MM.1S (cell line): ENCODE measurements at regions not wholly inside any gene's neighbourhood (a gene's known extent, or its start where the extent isn't known, plus 50 kb on each side); places are given as distances from the start of the nearest gene placed in this dataset.

Source experiments
- DNase-seq: peaks from one replicate; pipeline ENCODE4 v3.0.0-alpha.2; 2015
- H2AFZ ChIP-seq: fragments of 300-600 bp; sonication (generic); 2 replicates; pipeline ENCODE4 v1.6.0; 2016; ENCODE audit warnings: antibody characterized with exemption, low read length
- H3F3A ChIP-seq: fragments of 300-600 bp; sonication (generic); 2 replicates; pipeline ENCODE4 v1.6.1; 2016; ENCODE audit warnings: mild to moderate bottlenecking, antibody characterized with exemption, low read length, moderate library complexity, mixed read lengths; ENCODE audit not compliant: insufficient read depth
- H3K27ac ChIP-seq: fragments of 300-600 bp; sonication (generic); 2 replicates; pipeline ENCODE4 v1.5.1; 2016; ENCODE audit warnings: mild to moderate bottlenecking, low read length
- H3K27me3 ChIP-seq: fragments of 300-600 bp; sonication (generic); replicated peaks from 2 replicates; pipeline ENCODE4 v1.6.0; 2016; ENCODE audit warnings: low read length; ENCODE audit not compliant: insufficient read depth
- H3K36me3 ChIP-seq: fragments of 300-600 bp; sonication (generic); replicated peaks from 2 replicates; pipeline ENCODE4 v1.6.1; 2016; ENCODE audit warnings: mild to moderate bottlenecking, low read length, mixed read lengths; ENCODE audit not compliant: insufficient read depth
- H3K4me1 ChIP-seq: fragments of 300-600 bp; sonication (generic); 2 replicates; pipeline ENCODE4 v1.6.1; 2016; ENCODE audit warnings: low read length, mixed read lengths
- H3K4me2 ChIP-seq: fragments of 300-600 bp; sonication (generic); 2 replicates; pipeline ENCODE4 v1.6.0; 2016; ENCODE audit warnings: low read depth, low read length
- H3K4me3 ChIP-seq: fragments of 300-600 bp; sonication (generic); 2 replicates; pipeline ENCODE4 v1.5.1; 2016; ENCODE audit warnings: low read length, mixed read lengths
- H3K79me2 ChIP-seq: fragments of 300-600 bp; sonication (generic); 2 replicates; pipeline ENCODE4 v1.6.1; 2016; ENCODE audit warnings: mixed run types, low read length, mixed read lengths
- H3K9ac ChIP-seq: fragments of 300-600 bp; sonication (generic); 2 replicates; pipeline ENCODE4 v1.6.1; 2016; ENCODE audit warnings: low read length, mixed read lengths
- H3K9me2 ChIP-seq: fragments of 300-600 bp; sonication (generic); replicated peaks from 2 replicates; pipeline ENCODE4 v1.6.1; 2016; ENCODE audit warnings: mild to moderate bottlenecking, low read length, mixed read lengths; ENCODE audit not compliant: insufficient read depth
- H3K9me3 ChIP-seq: fragments of 300-600 bp; sonication (generic); replicated peaks from 2 replicates; pipeline ENCODE4 v1.6.1; 2016; ENCODE audit warnings: mild to moderate bottlenecking, low read length, mixed read lengths; ENCODE audit not compliant: insufficient read depth
- H4K20me1 ChIP-seq: fragments of 300-600 bp; sonication (generic); 2 replicates; pipeline ENCODE4 v1.6.1; 2016; ENCODE audit warnings: mild to moderate bottlenecking, low read length, moderate library complexity, mixed read lengths; ENCODE audit not compliant: insufficient read depth
- EZH2 ChIP-seq: fragments of 300-600 bp; sonication (generic); optimal IDR thresholded peaks from 2 replicates; pipeline ENCODE3; 2017; ENCODE audit warnings: low read depth, mild to moderate bottlenecking, antibody characterized with exemption, low read length, mixed read lengths
- EZH2phosphoT487 ChIP-seq: fragments of 300-600 bp; sonication (generic); IDR thresholded peaks from 2 replicates; pipeline ENCODE4 v1.6.1; 2018; ENCODE audit warnings: antibody characterized with exemption, low read length
- TF ChIP-seq, protein P1 (sequence below): fragments of 300-600 bp; sonication (generic); IDR thresholded peaks from 2 replicates; pipeline ENCODE4 v1.5.1; 2016; ENCODE audit warnings: antibody characterized with exemption, low read length, mixed read lengths

DNA sequence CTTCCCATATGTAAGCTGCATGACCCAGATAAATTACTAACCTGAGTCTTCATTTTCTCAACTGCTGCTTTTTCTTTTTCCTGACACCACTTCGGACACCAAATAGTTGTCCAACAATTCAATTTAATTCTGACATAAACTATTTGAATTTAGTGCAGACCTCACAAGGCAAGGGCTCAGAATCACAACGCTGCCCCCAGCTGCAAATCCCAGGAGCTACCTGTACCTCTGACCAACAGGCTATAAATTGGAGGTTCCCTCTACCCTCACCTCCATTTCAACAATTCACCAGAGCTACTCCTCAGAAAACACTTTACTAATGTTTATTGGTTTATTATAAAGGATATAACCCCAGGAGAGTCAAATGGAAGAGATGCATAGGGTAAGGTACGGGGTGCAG is 737.6 kb downstream of the NTRK3 start:
- Histone ChIP-seq H3K27me3 (no peaks in the 10 kb centered on the region), H3F3A (no peaks in the 10 kb centered on the region), H4K20me1 (no peaks in the 10 kb centered on the region), H3K4me3 (no peak overlapping the region), H3K4me1 (no peaks in the 10 kb centered on the region), H3K9me2 (no peaks in the 10 kb centered on the region), H2AFZ (no peak overlapping the region), H3K9ac (no peak overlapping the region), H3K4me2 (no peak overlapping the region), H3K27ac (no peak overlapping the region), H3K36me3 (no peaks in the 10 kb centered on the region), H3K9me3 (no peaks in the 10 kb centered on the region), H3K79me2 (no peaks in the 10 kb centered on the region)
- DNase-seq: no peak
- TF ChIP-seq, protein P1, sequence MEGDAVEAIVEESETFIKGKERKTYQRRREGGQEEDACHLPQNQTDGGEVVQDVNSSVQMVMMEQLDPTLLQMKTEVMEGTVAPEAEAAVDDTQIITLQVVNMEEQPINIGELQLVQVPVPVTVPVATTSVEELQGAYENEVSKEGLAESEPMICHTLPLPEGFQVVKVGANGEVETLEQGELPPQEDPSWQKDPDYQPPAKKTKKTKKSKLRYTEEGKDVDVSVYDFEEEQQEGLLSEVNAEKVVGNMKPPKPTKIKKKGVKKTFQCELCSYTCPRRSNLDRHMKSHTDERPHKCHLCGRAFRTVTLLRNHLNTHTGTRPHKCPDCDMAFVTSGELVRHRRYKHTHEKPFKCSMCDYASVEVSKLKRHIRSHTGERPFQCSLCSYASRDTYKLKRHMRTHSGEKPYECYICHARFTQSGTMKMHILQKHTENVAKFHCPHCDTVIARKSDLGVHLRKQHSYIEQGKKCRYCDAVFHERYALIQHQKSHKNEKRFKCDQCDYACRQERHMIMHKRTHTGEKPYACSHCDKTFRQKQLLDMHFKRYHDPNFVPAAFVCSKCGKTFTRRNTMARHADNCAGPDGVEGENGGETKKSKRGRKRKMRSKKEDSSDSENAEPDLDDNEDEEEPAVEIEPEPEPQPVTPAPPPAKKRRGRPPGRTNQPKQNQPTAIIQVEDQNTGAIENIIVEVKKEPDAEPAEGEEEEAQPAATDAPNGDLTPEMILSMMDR: no peak
- TF ChIP-seq EZH2phosphoT487: no peak
- TF ChIP-seq EZH2: no peak

DNA sequence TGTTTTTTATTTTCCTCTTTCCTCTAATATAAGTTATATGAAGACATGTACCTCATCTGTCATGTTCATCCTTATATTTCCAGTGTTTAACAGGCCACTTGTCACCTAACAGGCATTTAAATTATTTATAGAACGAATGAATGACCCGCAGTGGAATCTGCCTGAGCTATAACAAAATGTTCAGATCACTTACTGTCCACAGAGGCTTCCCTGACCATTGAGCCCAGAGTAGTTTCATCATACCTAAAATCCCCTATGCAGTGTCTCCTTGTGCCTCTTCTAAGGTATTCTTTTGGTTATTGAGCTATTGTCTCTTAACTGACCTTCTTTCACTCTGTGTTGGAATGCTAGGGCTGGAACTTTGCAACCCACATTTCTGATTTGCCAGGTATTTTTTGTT is 748.5 kb downstream of the NTRK3 start:
- Histone ChIP-seq H3K4me1 (no peaks in the 10 kb centered on the region), H3K4me2 (no peak overlapping the region), H3K9ac (no peak overlapping the region), H3K9me3 (no peaks in the 10 kb centered on the region), H3K27me3 (no peaks in the 10 kb centered on the region), H3K36me3 (no peaks in the 10 kb centered on the region), H3K9me2 (no peaks in the 10 kb centered on the region), H3F3A (no peaks in the 10 kb centered on the region), H3K4me3 (no peak overlapping the region), H3K79me2 (no peaks in the 10 kb centered on the region), H2AFZ (no peak overlapping the region), H4K20me1 (no peaks in the 10 kb centered on the region), H3K27ac (no peak overlapping the region)
- no peak for TF ChIP-seq EZH2
- DNase-seq: no peak

DNA sequence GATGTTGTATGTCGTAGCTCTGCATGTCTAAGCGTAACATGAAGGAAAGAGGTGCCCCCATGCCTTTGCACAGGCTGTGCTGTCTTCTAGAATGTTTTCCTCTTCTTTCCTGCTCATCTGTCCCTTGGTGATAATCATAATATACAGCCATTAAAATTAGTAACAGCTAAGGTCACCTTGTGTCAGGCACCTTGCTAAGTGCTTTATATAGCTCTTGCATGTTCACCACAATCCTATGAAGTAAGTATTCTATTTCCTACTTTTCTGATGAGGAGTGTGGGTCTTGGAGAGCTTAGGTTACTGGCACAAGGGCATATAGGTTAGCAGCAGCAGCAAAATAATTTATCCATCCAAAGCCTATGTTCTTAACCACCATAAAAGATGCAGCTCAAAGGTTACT is 754.4 kb downstream of the NTRK3 start:
- H3K27me3 ChIP-seq: no peaks in the 10 kb centered on the region
- no peak overlapping the region for H3K4me3 ChIP-seq
- no peaks in the 10 kb centered on the region for H3K79me2 ChIP-seq
- no peak overlapping the region for H3K4me2 ChIP-seq
- H3K9me3 ChIP-seq: no peaks in the 10 kb centered on the region
- H3F3A ChIP-seq: no peaks in the 10 kb centered on the region
- H2AFZ ChIP-seq: no peak overlapping the region
- no peak overlapping the region for H3K27ac ChIP-seq
- TF ChIP-seq EZH2 (no peak), EZH2phosphoT487 (no peak)
- TF ChIP-seq, protein P1: no peak
- H3K9me2 ChIP-seq: no peaks in the 10 kb centered on the region
- H3K4me1 ChIP-seq: no peaks in the 10 kb centered on the region
- no peaks in the 10 kb centered on the region for H4K20me1 ChIP-seq
- H3K9ac ChIP-seq: no peak overlapping the region
- no peak for DNase-seq
- H3K36me3 ChIP-seq: no peaks in the 10 kb centered on the region

DNA sequence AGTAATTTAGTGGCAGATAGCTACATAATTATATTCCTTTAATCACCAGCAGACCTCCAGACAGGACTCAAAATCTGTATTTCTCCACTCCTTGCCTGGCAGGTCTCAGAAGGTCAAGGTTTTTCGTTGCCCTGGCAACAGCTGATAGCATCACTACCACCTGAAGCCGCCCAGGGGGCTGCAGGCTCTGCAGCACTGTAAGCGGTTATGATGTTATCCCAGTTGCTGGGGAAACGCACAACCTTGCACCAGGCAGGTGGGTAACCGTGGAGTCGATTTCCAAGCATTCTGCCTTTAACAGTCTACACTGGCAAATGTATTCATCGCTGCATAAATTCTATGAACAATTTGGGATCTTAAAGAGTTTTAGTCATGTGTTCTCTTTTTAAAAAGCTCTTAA is 756.3 kb downstream of the NTRK3 start:
- Histone ChIP-seq H3K9me2 (no peaks in the 10 kb centered on the region), H3K27ac (no peak overlapping the region), H3K36me3 (no peaks in the 10 kb centered on the region), H4K20me1 (no peaks in the 10 kb centered on the region), H3F3A (no peaks in the 10 kb centered on the region), H2AFZ (no peak overlapping the region), H3K4me2 (no peak overlapping the region), H3K4me3 (no peak overlapping the region), H3K27me3 (no peaks in the 10 kb centered on the region), H3K4me1 (no peaks in the 10 kb centered on the region), H3K79me2 (no peaks in the 10 kb centered on the region), H3K9me3 (no peaks in the 10 kb centered on the region), H3K9ac (no peak overlapping the region)
- TF ChIP-seq EZH2phosphoT487 (no peak), EZH2 (no peak)
- TF ChIP-seq, protein P1: no peak
- DNase-seq: no peak
